Jurkat, Clone E6-1 (cell line): ENCODE measurements at regions not wholly inside any gene's neighbourhood (a gene's known extent, or its start where the extent isn't known, plus 50 kb on each side); places are given as distances from the start of the nearest gene placed in this dataset.

ENCODE experiments used
- DNase-seq: peaks from one replicate; pipeline ENCODE4 v3.0.0-alpha.2; 2011; ENCODE audit warnings: low read depth, low spot score
- H3K4me3 ChIP-seq: 2 replicates; pipeline ENCODE4 v1.5.1; 2011; ENCODE audit warnings: mild to moderate bottlenecking, low read length, control low read depth, moderate library complexity

DNA sequence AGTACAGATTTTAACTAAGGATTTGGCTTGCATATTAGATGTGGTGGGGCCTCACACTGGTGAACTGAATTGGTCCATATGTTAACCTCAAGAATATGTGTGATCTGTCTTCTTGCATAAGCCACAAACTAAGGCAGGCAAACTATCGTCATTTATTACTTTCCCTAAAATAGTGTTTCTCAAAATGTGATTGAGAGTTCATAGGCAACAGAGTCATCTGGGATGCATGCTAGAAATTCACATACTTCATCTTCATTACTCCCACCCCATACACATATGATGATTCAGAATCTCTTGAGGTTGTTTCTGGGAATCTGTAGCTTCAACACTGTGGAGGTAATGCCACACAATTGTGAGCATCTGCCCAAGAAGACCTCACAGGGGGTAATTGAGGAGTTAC is 822.8 kb upstream of the CDH2 start:
- no peak overlapping the region for H3K4me3 ChIP-seq
- DNase-seq, result no peak

- DNase-seq, result no peak
These were observed 818.4 kb upstream of the CDH2 start for GRCh38 chr18:28995319-28995718.

GRCh38 chr18:28984731-28985130 is 807.8 kb upstream of the CDH2 start:
- H3K4me3 ChIP-seq, result no peak overlapping the region
- no peak for DNase-seq

More at GRCh38 chr18:28995319-28995718, 818.4 kb upstream of the CDH2 start:
- no peak overlapping the region for H3K4me3 ChIP-seq

DNA sequence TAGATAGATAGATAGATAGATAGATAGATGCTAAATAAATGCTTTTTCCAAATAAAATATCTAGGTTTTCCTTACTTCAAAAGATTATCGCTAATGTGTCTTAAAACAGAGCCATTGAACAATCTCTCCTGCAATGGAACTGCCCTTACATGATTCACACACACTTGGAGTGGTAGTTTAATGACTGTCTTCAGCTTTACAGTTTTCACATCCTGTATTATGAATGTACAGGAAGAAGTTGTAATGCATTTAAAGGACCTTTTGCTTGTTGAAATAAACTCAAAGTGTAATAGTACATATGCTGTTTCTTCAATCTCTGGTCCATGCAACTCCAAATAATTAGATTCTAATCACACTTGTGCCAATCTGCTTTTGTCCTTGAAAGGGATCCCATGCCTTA is 797.6 kb upstream of the CDH2 start:
- no peak overlapping the region for H3K4me3 ChIP-seq
- no peak for DNase-seq

GRCh38 chr18:28973324-28973723 is 796.4 kb upstream of the CDH2 start:
- no peak for DNase-seq
- H3K4me3 ChIP-seq, result no peak overlapping the region

- DNase-seq, result no peak
- no peak overlapping the region for H3K4me3 ChIP-seq
These were observed 795.5 kb upstream of the CDH2 start for GRCh38 chr18:28972333-28972907.

GRCh38 chr18:28963481-28963880 is 786.6 kb upstream of the CDH2 start:
- H3K4me3 ChIP-seq, result no peak overlapping the region
- no peak for DNase-seq

DNA sequence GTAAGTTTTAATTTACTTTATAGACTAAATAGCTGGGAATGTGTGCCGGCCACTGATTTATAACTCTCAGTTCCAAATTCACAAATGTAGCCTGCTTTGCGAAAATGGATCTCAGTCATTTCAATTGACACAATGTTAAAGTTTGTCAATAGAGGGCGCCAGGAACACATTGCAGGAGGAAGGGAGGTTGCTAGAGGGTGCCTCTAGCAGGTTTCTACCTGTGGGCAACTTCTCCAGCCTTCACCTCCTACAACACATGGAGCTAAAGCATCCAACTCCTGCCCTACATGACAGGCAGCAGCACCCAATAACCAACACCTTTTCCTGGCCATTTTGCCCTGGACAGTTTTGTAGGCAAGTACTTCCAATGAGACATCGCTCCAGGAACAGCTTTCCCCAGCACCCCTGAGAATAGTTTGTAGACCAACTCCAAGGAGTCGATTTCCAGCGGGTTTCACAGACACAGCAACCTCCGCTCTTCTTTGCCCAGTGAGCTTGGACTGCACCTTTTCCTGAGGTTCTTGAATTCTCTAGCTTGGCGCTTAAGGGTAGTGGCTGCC is 784.8 kb upstream of the CDH2 start:
- H3K4me3 ChIP-seq, result no peak overlapping the region
- peak; percentile 21 for DNase-seq

- DNase-seq, result no peak
- H3K4me3 ChIP-seq, result no peak overlapping the region
These were observed 783.2 kb upstream of the CDH2 start for GRCh38 chr18:28960146-28960545.

GRCh38 chr18:28952339-28952738 is 775.4 kb upstream of the CDH2 start:
- DNase-seq, result no peak
- H3K4me3 ChIP-seq, result no peak overlapping the region

DNA sequence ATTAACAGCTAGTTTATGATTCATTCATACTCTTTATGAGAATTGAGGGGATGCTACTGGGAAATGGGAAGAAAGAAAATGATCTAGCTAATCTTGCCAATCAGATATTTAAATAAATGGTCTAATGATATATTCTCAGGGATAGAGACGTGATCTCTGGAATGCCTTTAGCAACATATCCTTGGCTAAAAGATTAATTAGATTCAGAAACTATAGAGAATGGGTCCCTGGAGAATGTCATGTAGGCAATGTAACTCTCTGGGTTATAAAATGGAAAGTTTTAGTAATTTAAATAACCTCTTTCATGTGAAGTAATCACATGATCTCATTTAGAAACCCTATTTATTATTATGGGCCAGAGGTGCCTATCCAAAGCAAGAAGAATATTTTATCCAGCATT is 771.0 kb upstream of the CDH2 start:
- H3K4me3 ChIP-seq, result no peak overlapping the region
- no peak for DNase-seq

- no peak for DNase-seq
These were observed 769.5 kb upstream of the CDH2 start for GRCh38 chr18:28946471-28946870.

GRCh38 chr18:28922936-28923335 is 746.0 kb upstream of the CDH2 start:
- no peak for DNase-seq

More at GRCh38 chr18:28946471-28946870, 769.5 kb upstream of the CDH2 start:
- no peak overlapping the region for H3K4me3 ChIP-seq

GRCh38 chr18:28916456-28916855 is 739.5 kb upstream of the CDH2 start:
- no peak for DNase-seq
- no peak overlapping the region for H3K4me3 ChIP-seq

More at GRCh38 chr18:28922936-28923335, 746.0 kb upstream of the CDH2 start:
- no peak overlapping the region for H3K4me3 ChIP-seq

DNA sequence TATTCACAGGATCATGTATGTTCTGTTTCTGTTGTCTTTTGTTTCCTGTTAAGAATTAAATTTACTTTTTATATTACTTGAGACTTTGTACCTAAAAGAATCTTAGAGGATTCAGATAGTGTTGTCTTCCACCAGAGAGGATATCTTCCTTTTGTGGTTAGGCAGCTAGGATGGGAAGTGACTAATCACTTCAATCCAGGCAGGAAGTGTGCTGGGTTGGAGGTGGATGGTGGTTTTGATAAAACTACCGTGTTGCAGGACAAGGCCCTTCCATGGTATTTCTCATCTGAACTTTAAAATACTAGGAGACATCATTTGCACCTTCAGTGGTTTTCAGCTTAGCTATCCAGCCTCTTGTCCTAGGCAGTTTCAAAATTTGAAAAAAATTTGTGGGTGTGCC is 728.6 kb upstream of the CDH2 start:
- no peak overlapping the region for H3K4me3 ChIP-seq
- no peak for DNase-seq

DNA sequence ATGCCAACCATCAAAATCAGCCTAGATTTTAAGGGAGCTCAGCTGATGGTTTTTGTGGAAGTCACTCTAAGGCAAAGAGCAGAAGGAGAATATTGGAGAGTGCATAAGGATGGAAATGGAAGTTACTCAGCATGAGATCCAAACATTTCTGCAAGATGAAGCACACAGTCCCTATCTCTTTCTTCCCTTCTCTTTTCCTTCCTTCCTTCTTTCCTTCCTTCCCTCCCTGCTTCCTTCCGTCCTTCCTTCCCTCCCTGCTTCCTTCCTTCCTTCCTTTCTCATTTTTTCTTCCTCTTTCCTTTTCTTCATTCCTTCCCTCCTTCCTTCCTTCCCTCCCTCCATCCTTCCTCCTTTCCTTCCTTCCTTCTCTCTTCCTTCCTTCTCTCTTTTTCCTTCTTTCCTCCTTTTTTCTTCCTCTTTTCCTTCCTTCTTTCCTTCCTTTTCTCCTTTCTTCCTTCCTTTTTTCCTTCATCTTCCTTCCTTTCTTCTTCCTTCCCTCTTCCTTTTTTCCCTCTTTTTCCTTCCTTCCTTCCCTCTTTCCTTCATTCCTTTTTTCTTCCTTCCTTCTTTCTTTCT is 727.9 kb upstream of the CDH2 start:
- no peak for DNase-seq
- no peak overlapping the region for H3K4me3 ChIP-seq

DNA sequence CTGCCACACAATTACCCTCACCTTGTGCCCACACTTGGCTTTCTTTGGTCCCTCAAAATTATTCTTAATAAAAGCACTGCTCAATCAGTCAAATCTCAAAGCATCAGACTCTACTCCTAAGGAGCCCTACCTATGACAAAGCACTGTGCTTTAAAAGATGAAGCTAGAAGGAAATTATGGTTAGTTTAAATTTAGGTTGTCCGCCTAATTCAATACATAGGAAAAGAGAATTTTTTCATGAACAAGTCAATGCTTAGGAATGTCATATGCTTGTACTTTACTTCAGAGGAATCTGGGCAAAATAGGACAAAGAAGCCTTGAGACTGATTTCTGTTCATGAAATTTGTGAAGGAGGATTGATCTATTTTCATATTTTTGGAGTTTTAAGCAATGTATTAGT is 726.4 kb upstream of the CDH2 start:
- H3K4me3 ChIP-seq, result no peak overlapping the region
- DNase-seq, result no peak

DNA sequence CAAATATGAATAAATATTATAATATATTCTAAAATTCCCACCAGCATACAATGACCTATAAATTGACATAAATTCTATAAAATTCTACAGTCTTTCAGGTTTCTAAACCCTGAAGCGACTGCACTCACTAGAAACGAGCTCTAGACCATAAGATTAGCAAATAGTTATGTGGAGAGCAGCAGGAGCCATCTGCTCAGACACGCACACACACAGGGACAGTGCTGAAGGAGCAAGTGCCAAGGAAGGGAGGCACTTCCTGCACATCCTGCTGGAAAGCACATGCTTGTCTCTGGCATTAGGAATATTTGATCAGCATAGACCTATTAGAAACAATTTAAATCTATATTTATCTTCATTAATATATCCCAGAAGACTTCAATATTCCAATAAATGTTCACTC is 713.9 kb upstream of the CDH2 start:
- no peak for DNase-seq
- H3K4me3 ChIP-seq, result no peak overlapping the region

DNA sequence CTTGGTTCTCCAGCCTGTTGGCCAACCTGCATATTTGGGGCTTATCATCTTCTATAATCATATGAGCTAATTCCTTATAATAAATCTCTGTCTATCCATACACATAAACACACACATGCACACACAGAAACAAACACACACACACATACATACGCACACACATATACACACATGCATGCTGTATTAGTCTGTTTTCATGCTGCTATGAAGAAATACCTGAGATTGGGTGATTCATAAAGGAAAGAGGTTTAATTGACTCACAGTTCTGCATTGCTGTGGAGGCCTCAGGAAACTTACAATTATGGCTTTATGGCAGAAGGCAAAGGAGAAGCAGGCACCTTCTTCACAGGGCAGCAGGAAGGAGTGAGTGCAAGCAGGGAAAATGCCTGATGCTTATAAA is 707.4 kb upstream of the CDH2 start:
- DNase-seq, result no peak
- H3K4me3 ChIP-seq, result no peak overlapping the region

DNA sequence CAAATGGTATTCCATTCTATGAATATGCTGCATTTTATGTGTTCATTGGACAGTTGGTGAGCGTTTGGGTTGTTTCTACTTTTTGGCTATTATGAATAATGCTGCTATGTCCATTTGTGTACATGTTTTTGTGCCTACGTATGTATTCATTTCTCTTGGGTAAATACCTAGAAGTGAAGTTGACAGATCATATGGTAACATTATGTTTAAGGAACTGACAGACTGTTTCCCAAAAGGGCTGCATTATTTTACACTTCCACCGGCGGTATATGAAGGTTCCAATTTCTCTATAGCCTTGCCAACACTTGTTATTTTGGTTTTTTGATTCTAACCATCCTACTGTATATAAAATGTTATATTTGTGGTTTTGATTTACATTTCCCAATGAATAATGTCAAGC is 703.9 kb upstream of the CDH2 start:
- no peak overlapping the region for H3K4me3 ChIP-seq
- DNase-seq, result no peak

DNA sequence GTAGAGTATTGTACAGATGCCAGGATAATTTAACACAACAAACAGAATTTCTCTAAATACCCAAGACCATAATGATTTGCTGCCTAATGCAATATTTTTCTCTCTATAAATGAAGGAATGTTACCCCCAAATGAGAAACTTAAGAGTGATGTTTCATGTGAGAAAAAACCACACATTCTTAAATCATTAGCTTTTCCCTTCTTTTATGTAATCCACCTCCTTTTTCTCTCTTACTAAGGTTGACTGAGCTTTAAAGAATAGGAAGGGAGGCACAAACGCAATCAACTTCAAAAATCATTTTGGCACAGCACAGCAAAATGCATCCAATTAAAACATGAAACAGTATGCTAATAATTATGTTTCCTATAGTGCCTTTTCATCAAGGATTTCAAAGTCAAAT is 698.1 kb upstream of the CDH2 start:
- H3K4me3 ChIP-seq, result no peak overlapping the region

More for the DNA sequence above, 698.1 kb upstream of the CDH2 start:
- no peak for DNase-seq
